GM23338 (cell line): ENCODE measurements at regions not wholly inside any gene's neighbourhood (a gene's known extent, or its start where the extent isn't known, plus 50 kb on each side); places are given as distances from the start of the nearest gene placed in this dataset.

Experiments
- ATAC-seq: fragments of 200-7000 bp; cut with Tn5 transposase; 3 replicates; pipeline ENCODE4 v1.9.1; 2020
- DNase-seq: peaks from one replicate; pipeline ENCODE4 v3.0.0-alpha.2; 2015; ENCODE audit warnings: low spot score
- H2AFZ ChIP-seq: fragments of 200-600 bp; sonication (generic); 2 replicates; pipeline ENCODE4 v1.8.0; 2016; ENCODE audit warnings: antibody characterized with exemption, mild to moderate bottlenecking, moderate library complexity
- H3F3A ChIP-seq: fragments of 200-600 bp; sonication (generic); replicated peaks from 2 replicates; pipeline ENCODE4 v1.8.0; 2017; ENCODE audit warnings: antibody characterized with exemption, mixed run types, low read depth
- H3K27ac ChIP-seq: fragments of 200-600 bp; sonication (generic); 2 replicates; pipeline ENCODE4 v1.6.1; 2016; ENCODE audit warnings: low read depth
- H3K27me3 ChIP-seq: fragments of 200-600 bp; sonication (generic); 2 replicates; pipeline ENCODE4 v1.8.0; 2016; ENCODE audit warnings: mild to moderate bottlenecking, mixed run types, moderate library complexity; ENCODE audit not compliant: insufficient read depth
- H3K36me3 ChIP-seq: fragments of 200-600 bp; sonication (generic); 2 replicates; pipeline ENCODE4 v1.8.0; 2016; ENCODE audit warnings: mild to moderate bottlenecking; ENCODE audit not compliant: insufficient read depth
- H3K4me1 ChIP-seq: fragments of 200-600 bp; sonication (generic); 2 replicates; pipeline ENCODE4 v1.8.0; 2016; ENCODE audit warnings: mild to moderate bottlenecking, moderate library complexity; ENCODE audit not compliant: insufficient read depth
- H3K4me2 ChIP-seq: fragments of 200-600 bp; sonication (generic); 2 replicates; pipeline ENCODE4 v1.7.1; 2017; ENCODE audit warnings: mixed run types
- H3K4me3 ChIP-seq: fragments of 200-600 bp; sonication (generic); 2 replicates; pipeline ENCODE4 v1.6.1; 2016; ENCODE audit warnings: mixed run types
- H3K79me2 ChIP-seq: fragments of 200-600 bp; sonication (generic); replicated peaks from 2 replicates; pipeline ENCODE4 v1.8.0; 2017; ENCODE audit warnings: mild to moderate bottlenecking; ENCODE audit not compliant: insufficient read depth
- H3K9me2 ChIP-seq: fragments of 200-600 bp; sonication (generic); 2 replicates; pipeline ENCODE4 v1.8.0; 2017; ENCODE audit not compliant: insufficient read depth
- H4K20me1 ChIP-seq: fragments of 200-600 bp; sonication (generic); replicated peaks from 2 replicates; pipeline ENCODE4 v1.8.0; 2017; ENCODE audit warnings: mild to moderate bottlenecking; ENCODE audit not compliant: insufficient read depth
- H3K27ac Mint-ChIP-seq: 2 replicates; pipeline ENCODE4 v1.8.0; 2020; ENCODE audit warnings: inconsistent platforms, mild to moderate bottlenecking, moderate library complexity, mixed read lengths
- H3K27me3 Mint-ChIP-seq: 3 replicates; pipeline ENCODE4 v1.8.0; 2022; ENCODE audit warnings: low read depth, mild to moderate bottlenecking, moderate library complexity, mixed read lengths, inconsistent platforms; ENCODE audit not compliant: insufficient read depth, poor library complexity
- H3K36me3 Mint-ChIP-seq: 3 replicates; pipeline ENCODE4 v1.8.0; 2021; ENCODE audit warnings: low read depth, mild to moderate bottlenecking, inconsistent platforms, moderate library complexity, mixed read lengths
- H3K4me1 Mint-ChIP-seq: 3 replicates; pipeline ENCODE4 v1.8.0; 2020; ENCODE audit warnings: mild to moderate bottlenecking, inconsistent platforms, mixed read lengths
- H3K4me3 Mint-ChIP-seq: 3 replicates; pipeline ENCODE4 v1.8.0; 2021; ENCODE audit warnings: moderate library complexity, mild to moderate bottlenecking, inconsistent platforms, mixed read lengths
- H3K9me3 Mint-ChIP-seq: 3 replicates; pipeline ENCODE4 v1.8.0; 2020; ENCODE audit warnings: moderate library complexity, mild to moderate bottlenecking, inconsistent platforms, mixed read lengths
- CREB1 ChIP-seq: fragments of 250-450 bp; sonication (Bioruptor Pico); IDR thresholded peaks from 2 replicates; pipeline ENCODE4 v1.5.0; 2020; ENCODE audit warnings: low read depth, mild to moderate bottlenecking, moderate library complexity
- ETS1 ChIP-seq: IDR thresholded peaks from 2 replicates; pipeline ENCODE4 v1.6.1; 2016; ENCODE audit warnings: antibody characterized with exemption
- EZH2 ChIP-seq: fragments of 200-600 bp; sonication (generic); IDR thresholded peaks from one replicate; pipeline ENCODE4 v1.8.0; 2017; ENCODE audit warnings: antibody characterized with exemption, mild to moderate bottlenecking, low read depth; ENCODE audit not compliant: unreplicated experiment
- EZH2phosphoT487 ChIP-seq: fragments of 200-600 bp; sonication (generic); IDR thresholded peaks from one replicate; pipeline ENCODE4 v1.8.1; 2018; ENCODE audit warnings: antibody characterized with exemption; ENCODE audit not compliant: unreplicated experiment
- JUNB ChIP-seq: IDR thresholded peaks from one replicate; pipeline ENCODE4 v1.6.1; 2016; ENCODE audit warnings: antibody characterized with exemption; ENCODE audit not compliant: unreplicated experiment
- NANOG ChIP-seq: IDR thresholded peaks from 2 replicates; pipeline ENCODE4 v1.6.1; 2016; ENCODE audit warnings: antibody characterized with exemption, borderline replicate concordance
- POLR2AphosphoS5 ChIP-seq: IDR thresholded peaks from 2 replicates; pipeline ENCODE4 v1.6.1; 2016; ENCODE audit warnings: antibody characterized with exemption, low read depth
- REST ChIP-seq: IDR thresholded peaks from one replicate; pipeline ENCODE4 v1.6.1; 2018; ENCODE audit warnings: antibody characterized with exemption; ENCODE audit not compliant: unreplicated experiment
- STAT1 ChIP-seq: IDR thresholded peaks from one replicate; pipeline ENCODE4 v1.6.1; 2016; ENCODE audit warnings: antibody characterized with exemption; ENCODE audit not compliant: unreplicated experiment
- ZNF114 ChIP-seq: fragments of 250-450 bp; sonication (Bioruptor Pico); IDR thresholded peaks from 2 replicates; pipeline ENCODE4 v1.5.0; 2020; ENCODE audit warnings: mild to moderate bottlenecking, moderate library complexity
- ZNF331 ChIP-seq: fragments of 250-450 bp; sonication (Bioruptor Pico); IDR thresholded peaks from 2 replicates; pipeline ENCODE4 v1.5.0; 2020; ENCODE audit warnings: low read depth, mild to moderate bottlenecking, moderate library complexity
- TF ChIP-seq, protein P1 (sequence below): fragments of 250-450 bp; sonication (Bioruptor Pico); IDR thresholded peaks from 2 replicates; pipeline ENCODE4 v1.5.0; 2020; ENCODE audit warnings: mild to moderate bottlenecking, moderate library complexity
- TF ChIP-seq, protein P2 (sequence below), 2 experiments: fragments of 200-600 bp in 1 of 2; sonication (generic) in 1 of 2; conservative IDR thresholded peaks; 2 replicates each; pipeline versions ENCODE4 v1.5.1 to v1.6.1; 2016 to 2017; ENCODE audit warnings: antibody characterized with exemption in 2 of 2, low read depth in 2 of 2, mild to moderate bottlenecking in 2 of 2, moderate library complexity in 1 of 2

DNA sequence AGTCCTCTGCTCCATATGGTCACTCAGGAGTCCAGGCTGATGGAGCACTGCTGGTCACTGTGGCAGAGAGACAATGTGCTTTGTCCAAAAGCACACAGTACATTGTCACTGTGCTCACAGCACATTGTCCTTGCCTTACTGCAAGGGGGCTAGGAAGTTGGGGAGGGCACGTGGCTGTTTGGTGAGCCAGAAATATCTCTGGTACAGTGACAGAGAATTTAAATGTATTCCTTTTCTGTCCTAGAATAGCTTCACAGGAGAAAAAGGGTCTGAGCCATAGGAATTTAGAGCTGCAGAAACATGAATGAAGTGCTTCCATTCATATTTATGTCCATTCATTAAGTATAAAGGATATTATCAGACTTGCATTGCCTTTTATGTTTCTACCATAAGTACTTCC, 110.8 kb upstream of the TRIM2 start:
- Histone ChIP-seq H4K20me1 (no peaks in the 10 kb centered on the region), H3K79me2 (no peaks in the 10 kb centered on the region), H3F3A (no peaks in the 10 kb centered on the region), H3K9me2 (no peaks in the 10 kb centered on the region), H3K27ac (no peak overlapping the region), H3K36me3 (no peaks in the 10 kb centered on the region), H3K27me3 (no peaks in the 10 kb centered on the region), H3K4me2 (no peak overlapping the region), H2AFZ (no peak overlapping the region), H3K4me3 (no peak overlapping the region), H3K4me1 (peaks cover 8% of the 10 kb centered on the region)
- DNase-seq (no peak), ATAC-seq (no peak)
- H3K36me3 Mint-ChIP-seq = no peaks in the 10 kb centered on the region
- H3K9me3 Mint-ChIP-seq = no peaks in the 10 kb centered on the region
- no peak overlapping the region for H3K27ac Mint-ChIP-seq
- TF ChIP-seq, protein P1, sequence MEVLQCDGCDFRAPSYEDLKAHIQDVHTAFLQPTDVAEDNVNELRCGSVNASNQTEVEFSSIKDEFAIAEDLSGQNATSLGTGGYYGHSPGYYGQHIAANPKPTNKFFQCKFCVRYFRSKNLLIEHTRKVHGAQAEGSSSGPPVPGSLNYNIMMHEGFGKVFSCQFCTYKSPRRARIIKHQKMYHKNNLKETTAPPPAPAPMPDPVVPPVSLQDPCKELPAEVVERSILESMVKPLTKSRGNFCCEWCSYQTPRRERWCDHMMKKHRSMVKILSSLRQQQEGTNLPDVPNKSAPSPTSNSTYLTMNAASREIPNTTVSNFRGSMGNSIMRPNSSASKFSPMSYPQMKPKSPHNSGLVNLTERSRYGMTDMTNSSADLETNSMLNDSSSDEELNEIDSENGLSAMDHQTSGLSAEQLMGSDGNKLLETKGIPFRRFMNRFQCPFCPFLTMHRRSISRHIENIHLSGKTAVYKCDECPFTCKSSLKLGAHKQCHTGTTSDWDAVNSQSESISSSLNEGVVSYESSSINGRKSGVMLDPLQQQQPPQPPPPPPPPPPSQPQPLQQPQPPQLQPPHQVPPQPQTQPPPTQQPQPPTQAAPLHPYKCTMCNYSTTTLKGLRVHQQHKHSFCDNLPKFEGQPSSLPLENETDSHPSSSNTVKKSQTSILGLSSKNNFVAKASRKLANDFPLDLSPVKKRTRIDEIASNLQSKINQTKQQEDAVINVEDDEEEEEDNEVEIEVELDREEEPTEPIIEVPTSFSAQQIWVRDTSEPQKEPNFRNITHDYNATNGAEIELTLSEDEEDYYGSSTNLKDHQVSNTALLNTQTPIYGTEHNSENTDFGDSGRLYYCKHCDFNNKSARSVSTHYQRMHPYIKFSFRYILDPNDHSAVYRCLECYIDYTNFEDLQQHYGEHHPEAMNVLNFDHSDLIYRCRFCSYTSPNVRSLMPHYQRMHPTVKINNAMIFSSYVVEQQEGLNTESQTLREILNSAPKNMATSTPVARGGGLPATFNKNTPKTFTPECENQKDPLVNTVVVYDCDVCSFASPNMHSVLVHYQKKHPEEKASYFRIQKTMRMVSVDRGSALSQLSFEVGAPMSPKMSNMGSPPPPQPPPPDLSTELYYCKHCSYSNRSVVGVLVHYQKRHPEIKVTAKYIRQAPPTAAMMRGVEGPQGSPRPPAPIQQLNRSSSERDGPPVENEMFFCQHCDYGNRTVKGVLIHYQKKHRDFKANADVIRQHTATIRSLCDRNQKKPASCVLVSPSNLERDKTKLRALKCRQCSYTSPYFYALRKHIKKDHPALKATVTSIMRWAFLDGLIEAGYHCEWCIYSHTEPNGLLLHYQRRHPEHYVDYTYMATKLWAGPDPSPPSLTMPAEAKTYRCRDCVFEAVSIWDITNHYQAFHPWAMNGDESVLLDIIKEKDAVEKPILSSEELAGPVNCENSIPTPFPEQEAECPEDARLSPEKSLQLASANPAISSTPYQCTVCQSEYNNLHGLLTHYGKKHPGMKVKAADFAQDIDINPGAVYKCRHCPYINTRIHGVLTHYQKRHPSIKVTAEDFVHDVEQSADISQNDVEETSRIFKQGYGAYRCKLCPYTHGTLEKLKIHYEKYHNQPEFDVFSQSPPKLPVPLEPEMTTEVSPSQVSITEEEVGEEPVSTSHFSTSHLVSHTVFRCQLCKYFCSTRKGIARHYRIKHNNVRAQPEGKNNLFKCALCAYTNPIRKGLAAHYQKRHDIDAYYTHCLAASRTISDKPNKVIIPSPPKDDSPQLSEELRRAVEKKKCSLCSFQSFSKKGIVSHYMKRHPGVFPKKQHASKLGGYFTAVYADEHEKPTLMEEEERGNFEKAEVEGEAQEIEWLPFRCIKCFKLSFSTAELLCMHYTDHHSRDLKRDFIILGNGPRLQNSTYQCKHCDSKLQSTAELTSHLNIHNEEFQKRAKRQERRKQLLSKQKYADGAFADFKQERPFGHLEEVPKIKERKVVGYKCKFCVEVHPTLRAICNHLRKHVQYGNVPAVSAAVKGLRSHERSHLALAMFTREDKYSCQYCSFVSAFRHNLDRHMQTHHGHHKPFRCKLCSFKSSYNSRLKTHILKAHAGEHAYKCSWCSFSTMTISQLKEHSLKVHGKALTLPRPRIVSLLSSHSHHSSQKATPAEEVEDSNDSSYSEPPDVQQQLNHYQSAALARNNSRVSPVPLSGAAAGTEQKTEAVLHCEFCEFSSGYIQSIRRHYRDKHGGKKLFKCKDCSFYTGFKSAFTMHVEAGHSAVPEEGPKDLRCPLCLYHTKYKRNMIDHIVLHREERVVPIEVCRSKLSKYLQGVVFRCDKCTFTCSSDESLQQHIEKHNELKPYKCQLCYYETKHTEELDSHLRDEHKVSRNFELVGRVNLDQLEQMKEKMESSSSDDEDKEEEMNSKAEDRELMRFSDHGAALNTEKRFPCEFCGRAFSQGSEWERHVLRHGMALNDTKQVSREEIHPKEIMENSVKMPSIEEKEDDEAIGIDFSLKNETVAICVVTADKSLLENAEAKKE (CRISPR knock-in tag) = no peak
- TF ChIP-seq CREB1 (CRISPR knock-in tag) = no peak
- no peak for TF ChIP-seq ZNF114 (CRISPR knock-in tag)
- TF ChIP-seq EZH2phosphoT487 = no peak
- no peak for TF ChIP-seq ETS1
- no peak for TF ChIP-seq STAT1
- no peak for TF ChIP-seq NANOG
- TF ChIP-seq JUNB = no peak
- TF ChIP-seq ZNF331 (CRISPR knock-in tag) = no peak
- no peak for TF ChIP-seq POLR2AphosphoS5
- TF ChIP-seq EZH2 = no peak
- TF ChIP-seq REST = no peak
- TF ChIP-seq, protein P2, sequence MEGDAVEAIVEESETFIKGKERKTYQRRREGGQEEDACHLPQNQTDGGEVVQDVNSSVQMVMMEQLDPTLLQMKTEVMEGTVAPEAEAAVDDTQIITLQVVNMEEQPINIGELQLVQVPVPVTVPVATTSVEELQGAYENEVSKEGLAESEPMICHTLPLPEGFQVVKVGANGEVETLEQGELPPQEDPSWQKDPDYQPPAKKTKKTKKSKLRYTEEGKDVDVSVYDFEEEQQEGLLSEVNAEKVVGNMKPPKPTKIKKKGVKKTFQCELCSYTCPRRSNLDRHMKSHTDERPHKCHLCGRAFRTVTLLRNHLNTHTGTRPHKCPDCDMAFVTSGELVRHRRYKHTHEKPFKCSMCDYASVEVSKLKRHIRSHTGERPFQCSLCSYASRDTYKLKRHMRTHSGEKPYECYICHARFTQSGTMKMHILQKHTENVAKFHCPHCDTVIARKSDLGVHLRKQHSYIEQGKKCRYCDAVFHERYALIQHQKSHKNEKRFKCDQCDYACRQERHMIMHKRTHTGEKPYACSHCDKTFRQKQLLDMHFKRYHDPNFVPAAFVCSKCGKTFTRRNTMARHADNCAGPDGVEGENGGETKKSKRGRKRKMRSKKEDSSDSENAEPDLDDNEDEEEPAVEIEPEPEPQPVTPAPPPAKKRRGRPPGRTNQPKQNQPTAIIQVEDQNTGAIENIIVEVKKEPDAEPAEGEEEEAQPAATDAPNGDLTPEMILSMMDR (conservative IDR thresholded peaks at IDR 0.05; ENCODE audit: low read depth in 2 of 2) = no peak
- H3K27me3 Mint-ChIP-seq = peaks cover 4% of the 10 kb centered on the region
- peaks cover 15% of the 10 kb centered on the region for H3K4me1 Mint-ChIP-seq
- H3K4me3 Mint-ChIP-seq = no peak overlapping the region
